DOHH2 (cell line): ENCODE measurements at regions not wholly inside any gene's neighbourhood (a gene's known extent, or its start where the extent isn't known, plus 50 kb on each side); places are given as distances from the start of the nearest gene placed in this dataset.

Experiments
- H3F3A ChIP-seq: fragments of 200-600 bp; sonication (generic), shearing (Covaris generic); 2 replicates; pipeline ENCODE4 v1.6.0; 2016; ENCODE audit warnings: antibody characterized with exemption, mild to moderate bottlenecking; ENCODE audit not compliant: control insufficient read depth, insufficient read depth
- H3K27ac ChIP-seq: fragments of 200-600 bp; sonication (generic); 2 replicates; pipeline ENCODE4 v1.5.1; 2014; ENCODE audit warnings: low read depth, mild to moderate bottlenecking, low read length, moderate library complexity
- H3K27me3 ChIP-seq: fragments of 200-600 bp; sonication (generic); 2 replicates; pipeline ENCODE4 v1.6.1; 2014; ENCODE audit warnings: mild to moderate bottlenecking, low read length, mixed read lengths; ENCODE audit not compliant: control insufficient read depth
- H3K36me3 ChIP-seq: fragments of 200-600 bp; sonication (generic); 2 replicates; pipeline ENCODE4 v1.6.1; 2014; ENCODE audit warnings: mild to moderate bottlenecking, low read length, moderate library complexity, mixed read lengths; ENCODE audit not compliant: control insufficient read depth
- H3K4me1 ChIP-seq: fragments of 200-600 bp; sonication (generic); 2 replicates; pipeline ENCODE4 v1.6.1; 2014; ENCODE audit warnings: mild to moderate bottlenecking, low read length, mixed read lengths; ENCODE audit not compliant: control insufficient read depth
- H3K4me2 ChIP-seq: fragments of 200-600 bp; sonication (generic); 2 replicates; pipeline ENCODE4 v1.6.0; 2014; ENCODE audit warnings: mild to moderate bottlenecking, low read length, moderate library complexity
- H3K4me3 ChIP-seq: fragments of 200-600 bp; sonication (generic); 2 replicates; pipeline ENCODE4 v1.5.1; 2014; ENCODE audit warnings: mild to moderate bottlenecking, low read length, mixed read lengths
- H3K79me2 ChIP-seq: fragments of 200-600 bp; sonication (generic); 2 replicates; pipeline ENCODE4 v1.6.1; 2014; ENCODE audit warnings: mild to moderate bottlenecking, low read length, mixed read lengths; ENCODE audit not compliant: control insufficient read depth
- H3K9me2 ChIP-seq: fragments of 200-600 bp; sonication (generic); replicated peaks from 2 replicates; pipeline ENCODE4 v1.6.1; 2014; ENCODE audit warnings: mild to moderate bottlenecking, low read length, mixed read lengths; ENCODE audit not compliant: control insufficient read depth
- H3K9me3 ChIP-seq: fragments of 200-600 bp; sonication (generic); 2 replicates; pipeline ENCODE4 v1.6.1; 2014; ENCODE audit warnings: antibody characterized with exemption, low read length, mixed read lengths; ENCODE audit not compliant: control insufficient read depth, insufficient read depth
- H4K20me1 ChIP-seq: fragments of 200-600 bp; sonication (generic); 2 replicates; pipeline ENCODE4 v1.6.0; 2014; ENCODE audit warnings: low read depth, mild to moderate bottlenecking, antibody characterized with exemption, low read length, moderate library complexity; ENCODE audit not compliant: control insufficient read depth, insufficient read depth
- CTCF ChIP-seq: fragments of 200-600 bp; sonication (generic); IDR thresholded peaks from one replicate; pipeline ENCODE4 v1.5.1; 2014; ENCODE audit warnings: antibody characterized with exemption, mild to moderate bottlenecking, low read depth, low read length; ENCODE audit not compliant: poor library complexity, severe bottlenecking
- EZH2phosphoT487 ChIP-seq: fragments of 200-600 bp; sonication (generic); IDR thresholded peaks from 2 replicates; pipeline ENCODE4 v1.6.1; 2017; ENCODE audit warnings: borderline replicate concordance, mild to moderate bottlenecking, antibody characterized with exemption, low read length, moderate library complexity, mixed read lengths

GRCh38 chr3:98972155-98972554 lies 70.7 kb upstream of the DCBLD2 start:
- Histone ChIP-seq H3K4me1 (no peaks in the 10 kb centered on the region), H3K27ac (no peak overlapping the region), H3F3A (no peaks in the 10 kb centered on the region), H3K4me2 (no peak overlapping the region), H3K36me3 (no peaks in the 10 kb centered on the region), H3K9me3 (no peaks in the 10 kb centered on the region), H4K20me1 (no peaks in the 10 kb centered on the region), H3K79me2 (no peaks in the 10 kb centered on the region), H3K9me2 (no peaks in the 10 kb centered on the region), H3K27me3 (no peaks in the 10 kb centered on the region), H3K4me3 (no peak overlapping the region)
- TF ChIP-seq EZH2phosphoT487 (no peak), CTCF (no peak)

- Histone ChIP-seq H3K36me3 (no peaks in the 10 kb centered on the region), H3K9me2 (no peaks in the 10 kb centered on the region), H4K20me1 (no peaks in the 10 kb centered on the region), H3K4me2 (no peak overlapping the region), H3K9me3 (no peaks in the 10 kb centered on the region), H3F3A (no peaks in the 10 kb centered on the region), H3K4me3 (no peak overlapping the region), H3K27ac (no peak overlapping the region), H3K4me1 (no peaks in the 10 kb centered on the region), H3K79me2 (no peaks in the 10 kb centered on the region), H3K27me3 (no peaks in the 10 kb centered on the region)
- TF ChIP-seq EZH2phosphoT487 (no peak), CTCF (no peak)
Observed at GRCh38 chr3:98971169-98971681, 69.7 kb upstream of the DCBLD2 start.

- no peaks in the 10 kb centered on the region for H4K20me1 ChIP-seq
- H3K4me1 ChIP-seq = no peaks in the 10 kb centered on the region
- no peaks in the 10 kb centered on the region for H3K36me3 ChIP-seq
- no peaks in the 10 kb centered on the region for H3K27me3 ChIP-seq
- no peaks in the 10 kb centered on the region for H3K9me2 ChIP-seq
- no peak overlapping the region for H3K4me3 ChIP-seq
- no peak overlapping the region for H3K27ac ChIP-seq
- no peaks in the 10 kb centered on the region for H3K79me2 ChIP-seq
- TF ChIP-seq EZH2phosphoT487 (no peak), CTCF (no peak)
- no peaks in the 10 kb centered on the region for H3K9me3 ChIP-seq
- H3F3A ChIP-seq = no peaks in the 10 kb centered on the region
- no peak overlapping the region for H3K4me2 ChIP-seq
Observed at GRCh38 chr3:98969295-98969694, 67.8 kb upstream of the DCBLD2 start.
